HG02973 (cell line): ENCODE measurements at regions not wholly inside any gene's neighbourhood (a gene's known extent, or its start where the extent isn't known, plus 50 kb on each side); places are given as distances from the start of the nearest gene placed in this dataset.

Experiments used
- ATAC-seq: cut with Tn5 transposase; IDR thresholded peaks from one replicate; pipeline ENCODE4 v1.9.1; 2021; ENCODE audit warnings: moderate library complexity; ENCODE audit not compliant: unreplicated experiment

GRCh38 chr3:153311541-153311940 is 149.5 kb downstream of the RAP2B start:
- ATAC-seq, result no peak

GRCh38 chr3:153313302-153313965 is 151.4 kb downstream of the RAP2B start:
- no peak for ATAC-seq

DNA sequence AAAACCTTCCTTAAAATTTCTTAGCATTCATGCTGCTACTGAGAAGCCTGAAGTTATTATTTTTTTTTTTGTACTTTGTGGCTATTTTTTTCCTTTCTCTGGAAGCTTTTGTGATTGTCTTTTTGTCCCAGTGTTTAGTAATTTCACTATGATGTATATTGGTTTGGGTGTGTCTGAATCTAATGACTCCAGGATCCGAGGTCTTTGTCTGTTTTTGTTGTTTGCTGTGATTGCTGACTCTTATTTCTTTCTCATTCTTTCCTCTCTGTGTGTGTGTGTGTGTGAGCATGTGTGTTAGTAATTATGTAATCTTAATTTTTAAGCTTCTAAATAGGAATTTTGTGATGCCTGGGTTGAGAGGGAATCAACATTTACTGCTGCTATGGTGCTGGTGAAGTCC is 152.0 kb downstream of the RAP2B start:
- ATAC-seq, result no peak

- ATAC-seq, result no peak
Measured at GRCh38 chr3:153315781-153316180, 153.8 kb downstream of the RAP2B start.

- no peak for ATAC-seq
Measured at GRCh38 chr3:153319705-153320554, 157.9 kb downstream of the RAP2B start.

DNA sequence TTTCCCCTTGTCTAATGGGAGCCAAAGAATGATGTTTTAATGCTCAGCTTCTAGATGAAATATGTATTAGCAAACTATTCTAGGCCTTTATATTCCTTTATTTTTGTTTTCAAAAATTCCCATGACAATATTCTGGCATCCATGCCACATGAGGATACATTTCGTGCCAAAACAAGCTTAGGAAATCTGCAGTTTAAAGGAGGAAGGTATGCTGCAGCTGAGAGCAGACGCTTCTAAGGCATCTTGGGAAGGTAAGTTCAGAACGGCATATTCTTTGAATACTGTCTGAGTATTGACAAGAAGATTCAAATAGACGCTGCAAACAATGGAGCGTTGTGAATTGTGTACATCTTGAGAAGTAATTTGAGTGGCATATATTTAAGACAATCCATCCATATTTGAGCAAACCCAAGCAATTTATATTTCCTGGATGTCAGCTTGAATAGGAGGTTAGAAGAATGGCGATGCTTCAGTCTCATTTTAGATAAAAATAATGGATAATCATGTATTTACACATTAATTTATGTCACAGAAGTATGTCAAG is 158.6 kb downstream of the RAP2B start:
- no peak for ATAC-seq

- ATAC-seq, result no peak
Measured at GRCh38 chr3:153328690-153329089, 166.7 kb downstream of the RAP2B start.

DNA sequence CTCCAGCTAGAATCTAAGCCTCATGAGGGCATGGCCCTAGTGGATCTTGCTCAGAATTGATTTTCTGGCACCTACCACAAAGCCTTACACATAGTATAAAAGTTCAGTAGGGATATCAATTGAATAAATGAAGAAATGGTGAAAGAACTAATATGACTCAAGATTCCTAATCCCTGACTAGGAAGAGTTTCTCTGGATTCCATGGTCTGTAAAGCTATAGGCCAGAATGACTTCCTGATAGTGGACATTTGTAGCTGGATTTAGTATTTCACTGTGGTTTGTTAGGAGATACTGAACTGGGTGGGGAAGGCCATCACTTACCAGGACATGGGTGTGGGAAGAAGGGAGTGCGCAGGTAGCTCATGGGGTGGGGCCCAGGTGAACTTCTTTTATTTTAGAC is 168.9 kb downstream of the RAP2B start:
- ATAC-seq, result no peak

DNA sequence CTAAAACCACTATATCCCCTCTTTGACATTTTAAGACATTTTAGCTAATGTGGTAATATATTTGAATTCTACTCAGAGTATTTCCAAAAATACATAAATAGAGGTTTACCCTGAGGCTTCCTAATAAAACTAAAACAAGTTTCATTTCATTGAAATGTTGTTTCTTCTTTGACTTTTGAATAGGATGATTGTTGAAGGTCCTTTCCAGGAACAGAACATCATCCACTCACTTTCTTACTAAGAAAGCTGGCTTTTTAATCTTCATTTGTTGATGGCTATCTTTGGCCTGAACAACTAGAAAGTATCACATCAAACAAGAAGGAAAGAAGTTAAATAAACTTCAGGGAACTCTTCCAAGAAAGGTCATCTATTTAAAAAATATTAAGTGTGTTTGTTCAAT is 169.7 kb downstream of the RAP2B start:
- no peak for ATAC-seq

GRCh38 chr3:153334558-153334957 is 172.5 kb downstream of the RAP2B start:
- no peak for ATAC-seq

DNA sequence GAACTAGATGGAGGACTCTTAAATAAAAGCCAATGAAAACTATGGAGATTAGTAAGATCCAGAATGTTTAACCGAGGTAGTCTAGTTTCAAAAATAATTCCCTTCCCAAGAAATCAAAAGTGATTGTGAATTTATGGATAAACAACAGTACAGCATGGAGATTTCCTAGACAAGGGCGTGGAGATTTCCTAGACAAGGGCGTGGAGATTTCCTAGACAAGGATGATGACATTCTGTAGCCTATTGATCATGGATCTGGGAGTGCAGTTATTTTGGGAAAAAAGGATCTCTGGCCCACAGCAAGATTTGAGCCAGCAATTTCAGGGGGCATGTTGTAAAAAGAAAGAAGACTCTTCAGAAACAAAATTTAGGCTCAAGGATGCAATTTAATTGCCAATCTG is 175.3 kb downstream of the RAP2B start:
- no peak for ATAC-seq

- ATAC-seq, result no peak
Measured at GRCh38 chr3:153338487-153338886, 176.5 kb downstream of the RAP2B start.

GRCh38 chr3:153339065-153339464 is 177.0 kb downstream of the RAP2B start:
- ATAC-seq, result no peak

- no peak for ATAC-seq
Measured at GRCh38 chr3:153343988-153344782, 182.2 kb downstream of the RAP2B start.

GRCh38 chr3:153348457-153349107 is 186.6 kb downstream of the RAP2B start:
- ATAC-seq, result no peak

DNA sequence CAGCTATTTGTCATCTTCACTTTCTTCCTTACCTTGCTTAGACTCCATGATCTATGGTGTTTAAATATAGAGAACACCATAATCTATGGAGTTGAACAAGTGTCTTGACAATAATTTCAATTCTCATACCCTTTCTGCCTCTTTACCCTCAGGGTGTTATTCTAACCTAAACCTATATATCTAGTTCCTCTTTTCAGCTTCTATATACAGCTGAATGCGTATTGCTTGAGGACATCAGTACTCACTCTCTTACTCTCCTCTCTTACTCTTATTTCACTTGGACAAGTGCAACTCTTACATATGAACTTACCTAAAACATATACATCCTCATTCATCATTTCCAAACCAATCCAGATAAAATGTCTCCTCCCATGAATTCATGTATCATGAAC is 187.1 kb downstream of the RAP2B start:
- no peak for ATAC-seq

DNA sequence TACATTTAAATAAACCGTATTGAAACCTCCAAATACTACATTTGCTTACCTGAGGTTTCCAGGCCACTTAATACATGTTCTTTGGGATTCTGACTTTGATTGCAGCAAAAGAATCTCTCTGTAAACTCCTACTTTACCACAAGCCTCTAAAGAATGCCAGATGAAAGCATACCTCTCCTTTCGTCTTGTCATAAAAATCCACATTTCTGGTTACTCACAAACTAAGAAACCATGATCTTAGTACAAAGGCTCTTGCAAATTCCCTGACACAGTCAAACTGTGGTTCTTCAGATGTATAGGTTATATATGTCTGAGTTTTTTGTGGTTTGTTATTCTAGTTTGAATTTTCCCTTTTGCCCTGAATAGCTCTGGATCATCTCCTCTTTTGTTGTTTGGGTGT is 188.4 kb downstream of the RAP2B start:
- no peak for ATAC-seq

DNA sequence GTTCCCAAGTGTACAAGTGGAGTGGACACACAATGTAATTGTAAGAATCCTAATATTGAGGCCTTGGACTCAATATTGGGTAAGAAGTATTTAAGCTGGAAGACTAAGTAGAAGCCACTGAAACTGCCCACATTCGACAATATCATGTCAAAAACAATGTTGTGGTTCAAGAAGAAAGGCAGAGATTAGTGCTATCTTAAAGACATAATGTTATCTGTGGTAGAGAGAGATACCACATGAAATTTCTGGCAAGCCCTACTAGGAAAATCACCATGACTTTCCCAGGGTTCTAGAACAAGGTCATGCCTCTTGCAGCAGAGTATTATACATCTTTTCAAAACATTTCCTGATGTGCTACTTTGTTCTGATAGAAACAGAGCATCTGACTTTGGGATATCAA is 192.6 kb downstream of the RAP2B start:
- ATAC-seq, result no peak

DNA sequence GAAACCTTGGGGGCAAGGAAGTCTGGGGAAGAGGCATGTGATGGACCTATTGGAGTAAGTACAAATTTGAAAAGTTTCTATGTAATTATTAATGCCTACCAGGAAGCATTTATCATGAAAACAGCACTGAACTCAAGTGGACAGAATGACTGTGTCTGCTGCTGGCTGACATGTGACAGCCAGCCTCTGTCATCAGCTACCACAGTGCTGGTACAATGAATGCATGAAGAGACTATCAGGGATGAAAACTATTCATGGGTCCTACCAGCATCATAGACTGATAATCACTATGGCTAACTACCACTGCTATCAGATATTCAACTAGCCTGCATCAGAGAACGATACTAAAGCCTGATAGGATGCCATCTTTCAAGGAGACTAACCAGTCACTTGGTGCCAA is 193.5 kb downstream of the RAP2B start:
- ATAC-seq, result no peak

GRCh38 chr3:153356908-153357307 is 194.9 kb downstream of the RAP2B start:
- ATAC-seq, result no peak

DNA sequence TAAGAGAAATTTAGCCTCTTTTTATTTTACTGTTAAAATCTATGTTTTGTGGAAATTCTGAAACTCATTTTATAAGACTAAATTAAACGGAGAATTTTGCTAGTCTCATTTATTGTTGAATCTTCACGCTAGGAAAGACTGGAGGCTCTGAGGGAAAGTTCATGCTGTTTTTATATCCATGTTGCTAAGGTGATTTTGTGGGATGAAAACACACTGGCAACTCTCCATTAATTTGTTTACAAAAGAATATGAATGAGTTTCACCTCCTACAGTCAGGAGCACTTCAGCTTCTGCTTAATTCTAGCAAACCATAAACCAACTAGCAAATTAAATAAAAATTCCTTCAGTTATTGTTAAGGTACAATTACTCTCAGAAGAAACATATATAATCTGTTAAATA is 195.4 kb downstream of the RAP2B start:
- no peak for ATAC-seq
